HG02938 (cell line): ENCODE measurements at regions not wholly inside any gene's neighbourhood (a gene's known extent, or its start where the extent isn't known, plus 50 kb on each side); places are given as distances from the start of the nearest gene placed in this dataset.

Experiments
- ATAC-seq: cut with Tn5 transposase; IDR thresholded peaks from one replicate; pipeline ENCODE4 v1.9.1; 2021; ENCODE audit warnings: mild to moderate bottlenecking, moderate library complexity; ENCODE audit not compliant: unreplicated experiment

- no peak for ATAC-seq
These were observed 162.3 kb upstream of the CCDC68 start for GRCh38 chr18:55121397-55122170.

DNA sequence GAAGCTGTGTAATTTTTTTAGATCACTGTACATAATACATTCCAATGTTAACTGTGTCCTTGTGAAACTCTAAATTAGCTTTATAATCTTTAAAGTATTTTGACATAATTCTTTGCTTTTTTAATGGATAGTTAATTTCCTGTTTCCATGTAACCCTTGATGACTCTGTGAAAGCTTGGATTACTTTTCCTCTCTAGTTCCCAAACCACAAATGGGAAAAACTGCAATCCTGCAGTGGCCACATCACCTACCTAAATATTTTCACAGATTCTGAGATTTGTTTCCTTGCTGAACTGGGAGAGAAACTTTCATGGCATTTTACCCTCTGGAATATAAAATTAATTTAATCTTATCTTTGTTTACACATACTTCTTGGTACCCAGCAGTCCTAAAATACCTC lies 161.6 kb upstream of the CCDC68 start:
- ATAC-seq, result no peak

GRCh38 chr18:55119434-55119833 lies 160.2 kb upstream of the CCDC68 start:
- ATAC-seq, result no peak

- ATAC-seq, result no peak
These were observed 159.8 kb upstream of the CCDC68 start for GRCh38 chr18:55119016-55119415.

DNA sequence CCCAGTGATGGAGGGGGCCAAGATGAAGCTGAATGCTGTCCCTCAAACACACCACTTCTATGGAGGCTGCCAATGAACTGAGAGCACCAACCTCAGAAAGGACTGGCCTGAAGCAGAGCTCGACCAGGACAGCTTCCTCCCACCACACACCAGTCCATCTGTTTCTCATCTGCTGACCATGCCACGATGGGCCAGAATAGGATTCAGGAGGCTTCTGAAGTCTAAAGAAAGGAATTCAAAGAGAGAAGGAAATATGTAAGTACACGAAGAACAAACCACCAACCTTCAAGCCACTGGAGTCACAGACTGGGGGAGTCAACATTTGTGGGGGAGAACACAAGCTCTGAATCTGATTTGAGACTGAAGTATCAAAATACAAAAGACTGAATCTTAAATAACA lies 157.6 kb upstream of the CCDC68 start:
- ATAC-seq, result no peak

GRCh38 chr18:55115606-55116005 lies 156.3 kb upstream of the CCDC68 start:
- no peak for ATAC-seq

GRCh38 chr18:55114876-55115275 lies 155.6 kb upstream of the CCDC68 start:
- ATAC-seq, result no peak

DNA sequence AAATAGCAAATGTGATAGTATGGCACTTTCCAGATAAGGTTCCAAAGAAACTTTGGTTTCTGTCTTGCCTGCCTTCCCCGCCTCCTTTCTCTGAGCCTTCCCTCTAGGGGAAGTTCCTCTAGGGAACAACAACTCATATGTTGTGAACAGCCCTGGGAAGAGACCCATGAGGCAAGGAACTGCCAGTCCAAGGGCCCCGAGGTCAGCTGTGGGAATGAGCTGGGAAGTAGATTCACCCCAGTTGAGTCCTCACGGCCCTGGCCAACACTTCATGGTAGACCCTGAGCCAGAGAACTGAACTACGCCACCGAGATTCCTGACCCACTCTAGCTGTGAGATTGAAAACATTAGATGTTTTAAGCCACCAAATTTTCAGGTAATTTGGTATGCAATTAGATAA lies 154.5 kb upstream of the CCDC68 start:
- ATAC-seq, result no peak

- no peak for ATAC-seq
These were observed 152.0 kb upstream of the CCDC68 start for GRCh38 chr18:55111271-55111670.

GRCh38 chr18:55110436-55110835 lies 151.2 kb upstream of the CCDC68 start:
- ATAC-seq, result no peak

- ATAC-seq, result no peak
These were observed 150.7 kb upstream of the CCDC68 start for GRCh38 chr18:55109818-55110414.

- ATAC-seq, result no peak
These were observed 147.6 kb upstream of the CCDC68 start for GRCh38 chr18:55106906-55107305.

GRCh38 chr18:55106466-55106865 lies 147.2 kb upstream of the CCDC68 start:
- no peak for ATAC-seq

GRCh38 chr18:55105873-55106272 lies 146.6 kb upstream of the CCDC68 start:
- ATAC-seq, result no peak

DNA sequence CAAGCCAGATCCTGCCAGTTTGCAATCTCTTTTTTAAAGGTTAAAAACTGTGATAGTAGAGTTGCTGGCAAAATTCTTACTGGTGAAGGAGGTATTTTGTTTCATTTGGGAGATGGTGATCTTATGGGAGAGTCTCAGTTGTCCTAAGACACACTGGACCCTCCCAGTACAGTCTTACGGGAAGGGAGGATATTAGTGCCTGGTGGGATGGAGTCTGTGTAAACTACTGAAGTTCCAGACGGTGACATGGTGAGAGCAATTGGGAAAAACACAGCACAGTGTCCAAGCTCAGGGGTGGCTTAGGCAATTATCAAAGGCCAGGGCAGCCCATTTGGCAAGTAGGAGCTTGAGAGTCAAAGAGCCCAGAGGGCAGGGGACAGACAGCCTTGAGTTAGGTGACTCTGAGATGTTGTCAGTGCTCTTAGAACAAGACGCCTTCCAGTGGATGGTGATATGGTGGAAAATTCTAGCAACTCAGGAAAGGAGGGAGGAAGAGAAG lies 143.7 kb upstream of the CCDC68 start:
- ATAC-seq, result no peak

DNA sequence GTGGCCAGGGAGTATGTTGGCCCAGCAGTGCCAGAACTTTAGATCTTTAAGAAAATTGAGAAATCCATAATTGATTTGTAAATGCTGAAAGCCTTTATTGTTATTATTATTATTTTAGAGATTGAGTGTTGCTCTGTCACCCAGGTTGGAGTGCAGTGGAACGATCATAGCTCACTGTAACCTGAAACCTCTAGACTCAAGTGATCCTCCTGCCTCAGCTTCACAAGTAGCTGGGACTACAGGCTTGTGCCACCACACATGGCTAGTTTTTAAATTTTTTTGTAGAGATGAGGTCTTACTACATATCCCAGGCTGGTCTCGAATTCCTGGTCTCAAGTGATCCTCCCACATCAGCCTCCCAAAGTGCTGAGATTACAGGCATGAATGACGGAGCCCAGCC lies 143.2 kb upstream of the CCDC68 start:
- ATAC-seq, result no peak

GRCh38 chr18:55101458-55101824 lies 142.2 kb upstream of the CCDC68 start:
- no peak for ATAC-seq

- no peak for ATAC-seq
These were observed 141.7 kb upstream of the CCDC68 start for GRCh38 chr18:55100817-55101457.

GRCh38 chr18:55097456-55098170 lies 138.4 kb upstream of the CCDC68 start:
- no peak for ATAC-seq

- ATAC-seq, result no peak
These were observed 137.1 kb upstream of the CCDC68 start for GRCh38 chr18:55096263-55096951.

- no peak for ATAC-seq
These were observed 136.3 kb upstream of the CCDC68 start for GRCh38 chr18:55095584-55095983.
